ENCODE measurements at regions not wholly inside any gene's neighbourhood (a gene's known extent, or its start where the extent isn't known, plus 50 kb on each side); places are given as distances from the start of the nearest gene placed in this dataset.
"Not testable (repeated sequence)": the region's sequence is repeated elsewhere in the genome, so short reads cannot be mapped to it uniquely, and the experiment has no call there.

- no peak for DNase-seq (ENCODE audit: low spot score)
These were observed 258.9 kb downstream of the KCNRG start for GRCh38 chr13:50274181-50274580.

GRCh38 chr13:50275392-50276063, 260.3 kb downstream of the KCNRG start:
- DNase-seq (ENCODE audit: low spot score), result no peak

- DNase-seq (ENCODE audit: low spot score), result no peak
These were observed 261.3 kb downstream of the KCNRG start for GRCh38 chr13:50276550-50276949.

- DNase-seq (ENCODE audit: low spot score), result no peak
These were observed 261.9 kb downstream of the KCNRG start for GRCh38 chr13:50277127-50277526.

GRCh38 chr13:50277906-50278305, 262.7 kb downstream of the KCNRG start:
- DNase-seq (ENCODE audit: low spot score), result no peak

GRCh38 chr13:50280441-50280937, 265.2 kb downstream of the KCNRG start:
- DNase-seq (ENCODE audit: low spot score), result no peak

GRCh38 chr13:50282016-50282415, 266.8 kb downstream of the KCNRG start:
- no peak for DNase-seq (ENCODE audit: low spot score)

GRCh38 chr13:50283017-50283416, 267.8 kb downstream of the KCNRG start:
- no peak for DNase-seq (ENCODE audit: low spot score)

- no peak for DNase-seq (ENCODE audit: low spot score)
These were observed 269.3 kb downstream of the KCNRG start for GRCh38 chr13:50284540-50284939.

GRCh38 chr13:50285283-50285682, 270.0 kb downstream of the KCNRG start:
- no peak for DNase-seq (ENCODE audit: low spot score)

- no peak for DNase-seq (ENCODE audit: low spot score)
These were observed 271.1 kb downstream of the KCNRG start for GRCh38 chr13:50286324-50286723.

GRCh38 chr13:50290186-50290585, 274.9 kb downstream of the KCNRG start:
- no peak for DNase-seq (ENCODE audit: low spot score)

- DNase-seq (ENCODE audit: low spot score), result no peak
These were observed 276.4 kb downstream of the KCNRG start for GRCh38 chr13:50291611-50292010.

- no peak for DNase-seq (ENCODE audit: low spot score)
These were observed 276.8 kb downstream of the KCNRG start for GRCh38 chr13:50292081-50292480.

GRCh38 chr13:50294425-50294824, 279.2 kb downstream of the KCNRG start:
- not testable (repeated sequence) for DNase-seq (ENCODE audit: low spot score)

GRCh38 chr13:50299546-50300249, 284.5 kb downstream of the KCNRG start:
- DNase-seq (ENCODE audit: low spot score), result no peak

GRCh38 chr13:50303963-50304721, 288.9 kb downstream of the KCNRG start:
- no peak for DNase-seq (ENCODE audit: low spot score)

- no peak for DNase-seq (ENCODE audit: low spot score)
These were observed 290.9 kb downstream of the KCNRG start for GRCh38 chr13:50306156-50306555.

GRCh38 chr13:50309318-50309717, 294.1 kb downstream of the KCNRG start:
- DNase-seq (ENCODE audit: low spot score), result no peak

- no peak for DNase-seq (ENCODE audit: low spot score)
These were observed 294.8 kb downstream of the KCNRG start for GRCh38 chr13:50309882-50310594.

GRCh38 chr13:50310734-50311133, 295.5 kb downstream of the KCNRG start:
- no peak for DNase-seq (ENCODE audit: low spot score)

- no peak for DNase-seq (ENCODE audit: low spot score)
These were observed 303.6 kb downstream of the KCNRG start for GRCh38 chr13:50318887-50319286.
